ENCODE measurements at regions not wholly inside any gene's neighbourhood (a gene's known extent, or its start where the extent isn't known, plus 50 kb on each side); places are given as distances from the start of the nearest gene placed in this dataset.

GRCh38 chr10:33841678-33842077, 507.2 kb upstream of the NRP1 start:
- intact Hi-C loops (cut with DNase I; ENCODE audit: low total_unique reads) (no loop called here), in situ Hi-C loops (cut with MboI; ENCODE audit: low pct_ligation_motif_present in 1 of 4, low pct_unique_long_range_greater_than_20kb in 1 of 4, low sequenced_read_pairs in 3 of 4) (no loop called here)
- Histone ChIP-seq H3K4me1 (no peaks in the 10 kb centered on the region), H3K36me3 (no peaks in the 10 kb centered on the region), H3K9me3 (no peaks in the 10 kb centered on the region), H3K27me3 (no peaks in the 10 kb centered on the region), H3K27ac (no peak overlapping the region), H3K4me3 (no peak overlapping the region)
- WGBS, 2 donors (ENCODE audit: low coverage in 1 of 2) = 35 to 48% methylated on average over 2 of the region's 2 CpGs
- no peak for TF ChIP-seq EP300 (IDR thresholded peaks at IDR 0.05; ENCODE audit: low read depth)
- TF ChIP-seq POLR2AphosphoS5 (IDR thresholded peaks at IDR 0.05) = no peak
- TF ChIP-seq, protein P1, sequence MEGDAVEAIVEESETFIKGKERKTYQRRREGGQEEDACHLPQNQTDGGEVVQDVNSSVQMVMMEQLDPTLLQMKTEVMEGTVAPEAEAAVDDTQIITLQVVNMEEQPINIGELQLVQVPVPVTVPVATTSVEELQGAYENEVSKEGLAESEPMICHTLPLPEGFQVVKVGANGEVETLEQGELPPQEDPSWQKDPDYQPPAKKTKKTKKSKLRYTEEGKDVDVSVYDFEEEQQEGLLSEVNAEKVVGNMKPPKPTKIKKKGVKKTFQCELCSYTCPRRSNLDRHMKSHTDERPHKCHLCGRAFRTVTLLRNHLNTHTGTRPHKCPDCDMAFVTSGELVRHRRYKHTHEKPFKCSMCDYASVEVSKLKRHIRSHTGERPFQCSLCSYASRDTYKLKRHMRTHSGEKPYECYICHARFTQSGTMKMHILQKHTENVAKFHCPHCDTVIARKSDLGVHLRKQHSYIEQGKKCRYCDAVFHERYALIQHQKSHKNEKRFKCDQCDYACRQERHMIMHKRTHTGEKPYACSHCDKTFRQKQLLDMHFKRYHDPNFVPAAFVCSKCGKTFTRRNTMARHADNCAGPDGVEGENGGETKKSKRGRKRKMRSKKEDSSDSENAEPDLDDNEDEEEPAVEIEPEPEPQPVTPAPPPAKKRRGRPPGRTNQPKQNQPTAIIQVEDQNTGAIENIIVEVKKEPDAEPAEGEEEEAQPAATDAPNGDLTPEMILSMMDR (IDR thresholded peaks at IDR 0.05) = no peak
- TF ChIP-seq POLR2A (IDR thresholded peaks at IDR 0.05) = no peak
- no peak for DNase-seq

- Histone ChIP-seq H3K4me1 (no peaks in the 10 kb centered on the region), H3K36me3 (no peaks in the 10 kb centered on the region), H3K27ac (no peak overlapping the region), H3K9me3 (no peaks in the 10 kb centered on the region), H3K27me3 (no peaks in the 10 kb centered on the region), H3K4me3 (no peak overlapping the region)
- intact Hi-C loops (cut with DNase I; ENCODE audit: low total_unique reads) (no loop called here), in situ Hi-C loops (cut with MboI; ENCODE audit: low pct_ligation_motif_present in 1 of 4, low pct_unique_long_range_greater_than_20kb in 1 of 4, low sequenced_read_pairs in 3 of 4) (no loop called here)
- no peak for TF ChIP-seq POLR2A (IDR thresholded peaks at IDR 0.05)
- no peak for TF ChIP-seq POLR2AphosphoS5 (IDR thresholded peaks at IDR 0.05)
- TF ChIP-seq, protein P1 (IDR thresholded peaks at IDR 0.05) = no peak
- no peak for TF ChIP-seq EP300 (IDR thresholded peaks at IDR 0.05; ENCODE audit: low read depth)
- WGBS, 2 donors (ENCODE audit: low coverage in 1 of 2) = 79 to 87% methylated on average over 3 of the region's 3 CpGs
- no peak for DNase-seq
Measured at GRCh38 chr10:33838731-33839130, 504.3 kb upstream of the NRP1 start.

DNA sequence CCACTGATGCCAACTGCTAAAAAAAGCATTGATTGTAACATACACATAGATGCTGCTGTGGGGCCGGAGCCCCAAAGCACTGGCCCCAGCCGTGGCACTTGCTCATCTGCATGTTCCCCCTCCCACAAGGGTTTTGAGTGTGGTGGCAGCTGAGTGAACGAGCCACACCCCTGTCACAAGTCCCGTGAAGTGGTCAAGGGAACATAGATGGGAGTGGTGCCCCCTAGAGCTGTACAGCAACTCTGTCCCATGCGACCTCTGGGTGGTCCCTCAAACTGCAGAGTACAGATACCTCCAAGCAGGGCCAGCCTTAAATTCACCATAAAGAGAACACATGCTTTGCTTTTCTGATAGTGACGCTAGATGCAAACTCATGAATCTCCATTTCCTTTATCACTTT, 503.3 kb upstream of the NRP1 start:
- no peak for DNase-seq
- H3K27me3 ChIP-seq = no peaks in the 10 kb centered on the region
- intact Hi-C loops (cut with DNase I; ENCODE audit: low total_unique reads) = no loop called here
- no peaks in the 10 kb centered on the region for H3K4me1 ChIP-seq
- no peaks in the 10 kb centered on the region for H3K36me3 ChIP-seq
- no peak for TF ChIP-seq EP300 (IDR thresholded peaks at IDR 0.05; ENCODE audit: low read depth)
- no peak for TF ChIP-seq POLR2AphosphoS5 (IDR thresholded peaks at IDR 0.05)
- WGBS, 2 donors (ENCODE audit: low coverage in 1 of 2) = 87% methylated on average over 6 of the region's 6 CpGs; no CpG with 5 or more reads in 1 of the 2 donors
- in situ Hi-C loops (cut with MboI; ENCODE audit: low pct_ligation_motif_present in 1 of 4, low pct_unique_long_range_greater_than_20kb in 1 of 4, low sequenced_read_pairs in 3 of 4) = no loop called here
- no peak overlapping the region for H3K4me3 ChIP-seq
- no peaks in the 10 kb centered on the region for H3K9me3 ChIP-seq
- no peak overlapping the region for H3K27ac ChIP-seq

DNA sequence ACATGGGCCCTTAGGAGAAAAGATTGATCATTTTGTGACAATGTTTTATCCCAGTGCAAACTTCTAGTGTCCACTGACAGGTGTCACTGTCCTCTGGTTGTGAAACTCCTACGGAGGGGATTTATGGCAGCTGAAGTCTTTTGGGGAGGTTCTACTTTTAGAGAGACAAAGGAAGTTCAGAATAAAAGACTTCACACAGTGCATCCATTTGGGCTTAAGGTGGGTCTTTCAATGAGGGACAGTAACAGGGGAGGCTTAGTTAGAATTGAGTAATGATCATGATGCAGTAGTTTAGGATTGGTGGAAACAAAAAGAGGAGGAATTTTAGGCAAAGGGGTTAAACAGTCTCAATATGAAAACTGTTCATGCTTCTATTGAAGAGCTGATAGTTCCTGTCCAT, 501.1 kb upstream of the NRP1 start:
- TF ChIP-seq POLR2AphosphoS5 (IDR thresholded peaks at IDR 0.05) = no peak
- no peak for TF ChIP-seq POLR2A (IDR thresholded peaks at IDR 0.05)
- TF ChIP-seq, protein P1 (IDR thresholded peaks at IDR 0.05) = no peak
- no peak for TF ChIP-seq EP300 (IDR thresholded peaks at IDR 0.05; ENCODE audit: low read depth)
- DNase-seq = no peak
- WGBS, 2 donors (ENCODE audit: low coverage in 1 of 2) = 83 to 100% methylated on average over 1 of the region's 1 CpG
- Histone ChIP-seq H3K4me3 (no peak overlapping the region), H3K4me1 (peaks cover 0 to 7% (median 0%) of the 10 kb centered on the region in 4 donors), H3K36me3 (no peaks in the 10 kb centered on the region), H3K9me3 (no peaks in the 10 kb centered on the region), H3K27ac (no peak overlapping the region), H3K27me3 (no peaks in the 10 kb centered on the region)
- in situ Hi-C loops (cut with MboI; ENCODE audit: low pct_ligation_motif_present in 1 of 4, low pct_unique_long_range_greater_than_20kb in 1 of 4, low sequenced_read_pairs in 3 of 4) (no loop called here), intact Hi-C loops (cut with DNase I; ENCODE audit: low total_unique reads) (no loop called here)

DNA sequence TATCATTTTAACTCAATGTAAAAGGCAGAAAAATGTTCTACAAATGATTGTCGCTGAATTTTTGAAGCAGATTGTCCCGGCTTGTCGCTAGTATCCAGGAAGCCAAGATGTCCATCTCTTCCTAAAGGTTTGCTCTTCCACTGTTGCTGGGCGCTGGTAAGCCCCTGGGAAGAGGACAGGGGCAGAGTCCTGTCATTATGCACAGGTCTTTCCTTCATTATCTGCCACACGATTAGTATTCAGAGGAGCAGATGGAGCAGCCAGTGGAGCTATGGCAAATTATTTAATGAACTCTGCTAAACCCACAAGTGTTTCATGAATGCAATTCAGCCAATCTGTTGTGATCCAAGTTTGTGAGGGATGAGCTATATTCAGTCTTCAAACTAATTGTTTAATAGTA, 499.1 kb upstream of the NRP1 start:
- no peak for DNase-seq
- TF ChIP-seq, protein P1 (IDR thresholded peaks at IDR 0.05) = no peak
- TF ChIP-seq POLR2A (IDR thresholded peaks at IDR 0.05) (no peak), EP300 (IDR thresholded peaks at IDR 0.05; ENCODE audit: low read depth) (no peak), POLR2AphosphoS5 (IDR thresholded peaks at IDR 0.05) (no peak)
- H3K9me3 ChIP-seq = no peaks in the 10 kb centered on the region
- intact Hi-C loops (cut with DNase I; ENCODE audit: low total_unique reads) = no loop called here
- H3K4me1 ChIP-seq = peaks cover 0 to 7% (median 0%) of the 10 kb centered on the region in 4 donors
- WGBS, 2 donors (ENCODE audit: low coverage in 1 of 2) = 80 to 91% methylated on average over 1 to 5 of the region's 5 CpGs
- H3K4me3 ChIP-seq = no peak overlapping the region
- H3K27me3 ChIP-seq = no peaks in the 10 kb centered on the region
- H3K27ac ChIP-seq = no peak overlapping the region
- H3K36me3 ChIP-seq = no peaks in the 10 kb centered on the region
- in situ Hi-C loops (cut with MboI; ENCODE audit: low pct_ligation_motif_present in 1 of 4, low pct_unique_long_range_greater_than_20kb in 1 of 4, low sequenced_read_pairs in 3 of 4) = no loop called here
